ENCODE measurements at regions not wholly inside any gene's neighbourhood (a gene's known extent, or its start where the extent isn't known, plus 50 kb on each side); places are given as distances from the start of the nearest gene placed in this dataset.

- no peak overlapping the region for H3K4me3 ChIP-seq
- no peak for DNase-seq (ENCODE audit: low spot score in 2 of 2)
- no peaks in the 10 kb centered on the region for H3K27me3 ChIP-seq
- H3K36me3 ChIP-seq = no peaks in the 10 kb centered on the region
- intact Hi-C loops (cut with DNase I; ENCODE audit: low total_unique reads) = no loop called here
- no peaks in the 10 kb centered on the region for H3K9me3 ChIP-seq
- no peak overlapping the region for H3K27ac ChIP-seq
- no peaks in the 10 kb centered on the region for H3K4me1 ChIP-seq
- TF ChIP-seq POLR2A (IDR thresholded peaks at IDR 0.05) (no peak), CTCF (IDR thresholded peaks at IDR 0.05) (no peak), POLR2AphosphoS5 (IDR thresholded peaks at IDR 0.05) (no peak)
Observed at GRCh38 chr6:8180327-8181159, 78.2 kb upstream of the EEF1E1 start.

GRCh38 chr6:8177721-8178120, 75.4 kb upstream of the EEF1E1 start:
- H3K9me3 ChIP-seq = no peaks in the 10 kb centered on the region
- H3K4me1 ChIP-seq = no peaks in the 10 kb centered on the region
- H3K4me3 ChIP-seq = no peak overlapping the region
- intact Hi-C loops (cut with DNase I; ENCODE audit: low total_unique reads) = no loop called here
- no peak for TF ChIP-seq CTCF (IDR thresholded peaks at IDR 0.05)
- no peak for TF ChIP-seq POLR2AphosphoS5 (IDR thresholded peaks at IDR 0.05)
- TF ChIP-seq POLR2A (IDR thresholded peaks at IDR 0.05) = no peak
- H3K27me3 ChIP-seq = no peaks in the 10 kb centered on the region
- H3K36me3 ChIP-seq = no peaks in the 10 kb centered on the region
- H3K27ac ChIP-seq = no peak overlapping the region
- no peak for DNase-seq (ENCODE audit: low spot score in 2 of 2)

DNA sequence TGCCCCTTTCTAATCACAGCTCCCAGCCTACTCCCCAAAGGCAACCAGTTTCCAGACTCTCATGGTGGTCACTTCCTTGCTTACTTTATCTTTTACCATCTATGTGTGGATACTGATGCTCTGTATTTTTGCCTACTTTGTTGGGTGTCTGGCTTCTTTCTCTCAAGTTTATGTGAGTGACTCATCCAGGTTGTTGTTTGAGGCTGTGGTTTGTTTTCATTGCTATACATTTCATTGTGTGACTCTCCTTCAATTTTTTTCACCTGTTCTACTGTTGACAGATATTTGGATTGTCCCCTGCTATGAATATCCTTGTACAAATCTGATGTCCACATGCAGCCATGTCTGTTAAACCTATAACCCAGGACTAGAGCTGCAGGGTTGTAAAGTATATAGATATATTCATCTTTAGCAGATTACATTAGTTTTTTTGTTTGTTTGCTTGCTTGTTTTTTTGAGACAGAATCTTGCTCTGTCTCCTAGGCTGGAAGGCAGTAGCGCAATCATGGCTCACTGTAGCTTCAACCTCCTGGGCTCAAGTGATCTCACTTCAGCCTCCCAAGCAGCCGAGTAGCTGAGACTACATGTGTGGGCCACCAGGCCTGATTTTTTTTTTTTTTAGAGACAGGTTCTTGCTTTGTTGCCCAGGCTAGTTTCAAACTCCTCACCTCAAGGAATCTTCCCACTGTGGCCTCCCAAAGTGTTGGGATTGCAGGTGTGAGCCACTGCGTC, 72.9 kb upstream of the EEF1E1 start:
- TF ChIP-seq POLR2AphosphoS5 (IDR thresholded peaks at IDR 0.05) = no peak
- no peak for TF ChIP-seq POLR2A (IDR thresholded peaks at IDR 0.05)
- TF ChIP-seq CTCF (IDR thresholded peaks at IDR 0.05) = no peak
- no peaks in the 10 kb centered on the region for H3K36me3 ChIP-seq
- H3K9me3 ChIP-seq = no peaks in the 10 kb centered on the region
- no peak for DNase-seq (ENCODE audit: low spot score in 2 of 2)
- no peak overlapping the region for H3K27ac ChIP-seq
- H3K4me3 ChIP-seq = no peak overlapping the region
- no peaks in the 10 kb centered on the region for H3K4me1 ChIP-seq
- H3K27me3 ChIP-seq = no peaks in the 10 kb centered on the region
- intact Hi-C loops (cut with DNase I; ENCODE audit: low total_unique reads) = no loop called here

- TF ChIP-seq POLR2AphosphoS5 (IDR thresholded peaks at IDR 0.05) (no peak), CTCF (IDR thresholded peaks at IDR 0.05) (no peak)
- intact Hi-C loops (cut with DNase I; ENCODE audit: low total_unique reads) = no loop called here
- no peaks in the 10 kb centered on the region for H3K4me1 ChIP-seq
Observed at GRCh38 chr6:8174571-8174970, 72.2 kb upstream of the EEF1E1 start.

DNA sequence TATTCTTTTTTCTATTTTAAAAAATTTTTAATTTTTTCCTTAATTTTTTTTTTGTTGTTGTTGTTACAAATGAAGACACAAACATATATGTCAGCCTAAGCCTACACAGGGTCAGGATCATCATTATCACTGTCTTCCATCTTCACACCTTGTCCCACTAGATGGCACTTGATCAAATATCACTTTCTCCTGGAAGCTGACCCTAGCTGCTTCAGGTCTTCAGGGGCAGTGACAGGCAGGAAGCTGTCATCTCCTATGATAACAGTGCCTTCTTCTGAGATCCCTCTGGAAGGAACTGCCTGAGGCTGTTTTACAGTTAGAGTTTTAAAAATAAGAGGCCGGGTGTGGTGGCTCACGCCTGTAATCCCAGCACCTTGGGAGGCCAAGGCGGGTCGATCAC, 70.2 kb upstream of the EEF1E1 start:
- no peaks in the 10 kb centered on the region for H3K9me3 ChIP-seq
- H3K4me3 ChIP-seq = no peak overlapping the region
- TF ChIP-seq POLR2AphosphoS5 (IDR thresholded peaks at IDR 0.05) (no peak), POLR2A (IDR thresholded peaks at IDR 0.05) (no peak), CTCF (IDR thresholded peaks at IDR 0.05) (no peak)
- no peaks in the 10 kb centered on the region for H3K4me1 ChIP-seq
- no peaks in the 10 kb centered on the region for H3K36me3 ChIP-seq
- H3K27me3 ChIP-seq = no peaks in the 10 kb centered on the region
- no peak overlapping the region for H3K27ac ChIP-seq
- intact Hi-C loops (cut with DNase I; ENCODE audit: low total_unique reads) = no loop called here
- no peak for DNase-seq (ENCODE audit: low spot score in 2 of 2)

More at GRCh38 chr6:8174571-8174970, 72.2 kb upstream of the EEF1E1 start:
- H3K27me3 ChIP-seq = no peaks in the 10 kb centered on the region
- H3K36me3 ChIP-seq = no peaks in the 10 kb centered on the region
- no peak overlapping the region for H3K4me3 ChIP-seq
- no peaks in the 10 kb centered on the region for H3K9me3 ChIP-seq
- H3K27ac ChIP-seq = no peak overlapping the region
- DNase-seq (ENCODE audit: low spot score in 2 of 2) = no peak
